Right forelimb (tissue), 1 donor: ENCODE measurements at regions not wholly inside any gene's neighbourhood (a gene's known extent, or its start where the extent isn't known, plus 50 kb on each side); places are given as distances from the start of the nearest gene placed in this dataset.
A peak's percentile ranks its signal among the peaks of the same experiment; 100 is the strongest.
"Not testable (repeated sequence)": the region's sequence is repeated elsewhere in the genome, so short reads cannot be mapped to it uniquely, and the experiment has no call there.

Experiments used
- DNase-seq: peaks from one replicate; pipeline ENCODE4 v3.0.0-alpha.2; 2018

- DNase-seq, result no peak
These were observed 208.5 kb upstream of the SULF2 start for GRCh38 chr20:47993817-47994216.

GRCh38 chr20:47993035-47993755 lies 207.9 kb upstream of the SULF2 start:
- no peak for DNase-seq

- DNase-seq, result no peak
These were observed 206.7 kb upstream of the SULF2 start for GRCh38 chr20:47991875-47992488.

GRCh38 chr20:47990507-47991150 lies 205.3 kb upstream of the SULF2 start:
- DNase-seq, result no peak

GRCh38 chr20:47989957-47990356 lies 204.7 kb upstream of the SULF2 start:
- DNase-seq, result no peak

- no peak for DNase-seq
These were observed 203.4 kb upstream of the SULF2 start for GRCh38 chr20:47988676-47989075.

- DNase-seq, result no peak
These were observed 200.0 kb upstream of the SULF2 start for GRCh38 chr20:47985092-47985850.

GRCh38 chr20:47984437-47984836 lies 199.2 kb upstream of the SULF2 start:
- no peak for DNase-seq

- not testable (repeated sequence) for DNase-seq
These were observed 198.4 kb upstream of the SULF2 start for GRCh38 chr20:47983642-47984041.

- no peak for DNase-seq
These were observed 197.5 kb upstream of the SULF2 start for GRCh38 chr20:47982574-47983360.

- no peak for DNase-seq
These were observed 195.9 kb upstream of the SULF2 start for GRCh38 chr20:47981222-47981621.

GRCh38 chr20:47980336-47981177 lies 195.3 kb upstream of the SULF2 start:
- no peak for DNase-seq

GRCh38 chr20:47979361-47980095 lies 194.2 kb upstream of the SULF2 start:
- not testable (repeated sequence) for DNase-seq

- DNase-seq, result not testable (repeated sequence)
These were observed 193.3 kb upstream of the SULF2 start for GRCh38 chr20:47978428-47979120.

GRCh38 chr20:47977789-47978252 lies 192.5 kb upstream of the SULF2 start:
- peak; percentile 30 for DNase-seq

- peak; percentile 34 for DNase-seq
These were observed 191.9 kb upstream of the SULF2 start for GRCh38 chr20:47977017-47977788.

- DNase-seq, result no peak
These were observed 189.1 kb upstream of the SULF2 start for GRCh38 chr20:47974234-47974878.

GRCh38 chr20:47973519-47974233 lies 188.4 kb upstream of the SULF2 start:
- DNase-seq, result no peak
